HG02938 (cell line): ENCODE measurements at regions not wholly inside any gene's neighbourhood (a gene's known extent, or its start where the extent isn't known, plus 50 kb on each side); places are given as distances from the start of the nearest gene placed in this dataset.

Experiments
- ATAC-seq: cut with Tn5 transposase; IDR thresholded peaks from one replicate; pipeline ENCODE4 v1.9.1; 2021; ENCODE audit warnings: mild to moderate bottlenecking, moderate library complexity; ENCODE audit not compliant: unreplicated experiment

DNA sequence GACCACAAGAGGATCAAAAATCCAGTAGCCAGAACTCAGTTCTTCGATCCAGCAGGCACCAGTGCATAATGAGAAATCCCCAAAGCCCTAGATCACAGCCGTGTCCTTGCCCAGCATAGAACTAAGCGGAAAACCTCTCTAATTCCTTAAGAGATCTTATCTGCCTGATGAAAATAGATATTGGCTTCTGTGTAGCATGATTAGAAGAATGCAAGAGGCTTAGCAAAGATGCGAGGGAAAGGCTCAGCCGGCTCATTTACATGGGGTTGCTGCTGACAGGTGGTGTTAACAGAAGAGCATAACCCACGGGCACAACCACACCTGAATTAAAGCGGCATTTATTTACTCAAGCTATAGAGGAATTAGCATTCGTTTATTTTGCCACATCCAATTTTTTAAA lies 400.0 kb upstream of the ADAMTS16 start:
- no peak for ATAC-seq

DNA sequence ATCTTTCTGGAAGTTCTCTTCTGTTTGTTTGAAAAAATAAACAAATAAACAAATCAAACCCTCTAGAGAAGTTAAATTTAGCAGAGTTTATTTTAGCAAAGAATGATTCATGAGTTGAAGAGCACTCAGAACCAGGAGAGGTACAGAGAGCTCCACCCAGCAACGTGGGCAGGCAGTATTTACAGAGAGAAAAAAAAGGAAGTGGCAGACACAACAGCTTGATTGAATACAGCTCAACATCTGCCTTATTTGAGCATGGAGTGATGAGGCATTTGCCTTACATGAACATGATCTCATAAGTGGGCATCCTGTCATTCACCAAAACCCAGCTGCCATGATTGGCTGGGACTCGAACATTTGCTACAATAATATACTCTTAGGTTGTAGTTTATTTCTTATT lies 381.6 kb upstream of the ADAMTS16 start:
- ATAC-seq: no peak

DNA sequence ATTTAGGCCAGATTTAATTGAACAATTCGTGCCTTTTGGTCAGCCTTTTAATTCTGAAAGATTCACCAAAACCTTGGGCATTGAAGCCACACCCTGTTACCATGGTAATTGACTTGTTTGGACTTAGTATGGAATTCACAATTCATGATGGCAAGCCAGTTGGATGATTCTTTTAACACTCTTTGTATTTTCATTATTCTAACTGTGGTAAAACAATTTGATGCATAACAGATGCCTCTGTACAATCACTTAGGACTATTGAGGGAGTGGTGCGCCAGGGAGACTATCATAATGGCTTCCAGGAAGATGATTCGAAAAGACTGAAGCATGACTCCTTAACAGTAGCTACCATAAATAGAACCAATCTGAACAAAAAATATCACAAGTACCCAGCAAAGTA lies 381.1 kb upstream of the ADAMTS16 start:
- no peak for ATAC-seq

DNA sequence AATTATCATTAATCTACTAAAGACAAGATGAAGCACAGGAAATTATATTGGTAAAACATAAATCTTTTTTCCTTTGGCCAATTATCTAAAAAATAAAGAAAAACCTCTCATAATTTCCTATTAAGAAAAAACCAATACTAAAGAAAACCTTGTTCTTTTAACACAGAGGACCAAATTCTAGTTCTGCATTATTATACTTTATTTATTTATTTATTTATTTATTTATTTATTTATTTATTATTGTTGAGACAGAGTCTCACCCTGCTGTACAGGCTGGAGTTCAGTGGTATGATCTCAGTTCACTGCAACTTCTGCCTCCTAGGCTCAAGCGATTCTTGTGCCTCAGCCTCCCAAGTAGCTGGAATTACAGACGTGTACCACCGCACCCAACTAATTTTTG lies 377.8 kb upstream of the ADAMTS16 start:
- no peak for ATAC-seq

DNA sequence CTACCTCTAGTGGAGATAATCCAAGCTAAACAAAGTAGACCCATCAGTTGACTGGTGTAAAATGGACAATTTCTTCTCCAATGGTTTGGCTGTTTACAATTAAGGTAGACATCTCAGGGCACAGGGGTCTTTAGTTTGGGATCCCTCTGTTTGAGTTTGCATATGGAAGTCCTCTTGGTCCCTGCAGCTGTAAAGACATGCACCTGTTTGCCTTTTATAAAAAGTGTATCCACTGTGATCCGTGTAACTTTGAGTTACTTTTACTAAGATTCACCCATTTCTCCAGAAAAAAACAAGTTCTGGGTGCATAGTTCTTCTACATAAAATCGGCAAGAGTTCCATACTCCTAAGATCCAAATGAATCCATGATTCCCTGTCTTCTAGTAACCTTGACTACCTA lies 374.7 kb upstream of the ADAMTS16 start:
- ATAC-seq: no peak

DNA sequence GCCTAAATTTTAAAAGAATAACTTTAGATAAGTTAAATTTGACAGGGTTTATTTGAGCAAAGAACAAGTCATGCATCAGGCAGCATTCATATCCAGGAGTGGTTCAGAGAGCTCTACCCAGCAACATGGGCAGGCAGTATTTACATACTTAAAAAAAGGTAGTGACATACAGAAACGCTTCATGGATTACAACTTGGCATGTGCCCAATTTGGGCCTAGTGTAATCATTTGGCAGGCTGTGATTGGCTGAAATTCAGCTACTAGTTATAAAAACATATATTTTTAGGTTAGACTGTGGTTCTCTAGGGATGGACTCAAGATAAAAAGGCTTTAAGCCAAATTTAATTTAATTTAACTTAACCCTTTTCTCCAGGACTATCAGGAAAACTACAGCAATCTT lies 374.0 kb upstream of the ADAMTS16 start:
- ATAC-seq: no peak

DNA sequence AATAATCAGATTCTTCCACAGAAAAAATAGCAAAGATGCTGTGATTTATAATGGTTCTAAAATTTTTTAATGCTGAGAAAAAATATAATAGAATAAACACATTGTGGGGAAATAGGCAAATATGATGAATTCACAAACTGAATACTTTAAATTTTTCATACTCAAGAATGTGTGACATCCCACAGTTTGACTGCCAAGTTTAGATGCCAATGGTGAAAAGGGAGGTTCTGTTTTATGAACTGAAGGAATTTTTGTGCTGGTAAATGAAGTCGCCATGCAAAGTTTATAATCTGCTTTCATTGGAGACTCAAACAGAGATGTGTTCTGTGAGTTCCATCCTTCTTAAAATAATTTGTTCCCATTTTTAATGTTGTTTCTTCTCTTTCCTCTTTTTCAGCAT lies 367.5 kb upstream of the ADAMTS16 start:
- no peak for ATAC-seq

DNA sequence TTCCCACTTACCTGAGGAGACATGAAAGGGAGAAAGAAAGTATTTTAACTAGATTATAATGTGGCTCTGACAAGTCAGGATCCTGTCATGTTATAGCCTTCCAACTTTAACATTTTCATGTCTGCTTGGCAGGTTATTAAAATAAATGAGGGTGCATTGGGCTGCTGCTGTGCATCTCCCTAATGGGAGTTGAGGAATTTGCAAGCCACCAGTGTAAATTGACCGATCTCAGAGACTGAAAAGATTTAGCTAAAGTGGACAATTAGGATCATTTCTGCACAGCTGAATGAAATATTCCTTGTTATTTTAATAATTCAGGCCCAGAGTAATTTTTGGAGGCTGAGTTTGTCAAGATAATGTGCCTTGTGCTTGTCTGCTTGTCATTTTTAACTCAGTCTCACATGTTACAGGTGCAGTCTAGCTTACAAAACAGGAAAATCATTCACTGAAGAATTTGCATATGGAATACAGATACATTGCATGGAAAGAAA lies 366.3 kb upstream of the ADAMTS16 start:
- no peak for ATAC-seq

DNA sequence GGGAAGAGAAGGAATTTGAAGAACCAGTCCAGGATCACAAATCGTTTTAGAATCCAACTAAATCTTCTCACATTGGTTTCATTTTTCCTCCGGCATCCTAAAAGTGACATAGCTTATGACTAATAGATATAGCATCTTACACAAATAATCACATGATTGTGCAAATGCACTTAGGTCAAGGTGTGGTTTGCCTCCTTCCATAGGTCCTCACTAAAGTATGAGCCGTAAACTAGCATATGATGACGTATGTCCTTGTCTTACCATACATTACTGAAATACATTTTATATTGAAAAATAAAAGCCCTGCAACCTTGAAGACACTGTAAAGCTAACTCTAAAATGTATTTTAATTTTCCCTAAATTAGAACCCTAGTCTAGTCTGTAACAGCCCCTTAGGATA lies 362.7 kb upstream of the ADAMTS16 start:
- ATAC-seq: no peak

DNA sequence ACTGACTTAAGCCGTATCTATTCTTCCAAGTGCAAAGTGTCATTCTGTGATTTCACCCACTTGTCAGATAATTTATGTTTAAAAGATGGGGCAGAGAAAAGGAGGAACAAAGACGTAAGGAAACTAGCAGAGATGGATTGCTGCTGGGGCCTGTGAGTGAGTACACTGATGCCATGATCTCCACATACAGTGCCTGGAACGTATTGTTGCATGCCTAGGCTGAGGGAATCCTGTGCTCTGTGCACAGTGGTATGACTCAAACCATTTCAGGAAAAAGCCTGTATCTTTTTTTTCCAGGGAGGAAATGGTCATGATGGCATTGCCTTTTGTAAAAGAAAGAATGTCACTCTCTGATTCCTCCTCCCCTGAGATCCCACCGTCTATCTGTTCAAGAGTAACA lies 359.5 kb upstream of the ADAMTS16 start:
- ATAC-seq: no peak

DNA sequence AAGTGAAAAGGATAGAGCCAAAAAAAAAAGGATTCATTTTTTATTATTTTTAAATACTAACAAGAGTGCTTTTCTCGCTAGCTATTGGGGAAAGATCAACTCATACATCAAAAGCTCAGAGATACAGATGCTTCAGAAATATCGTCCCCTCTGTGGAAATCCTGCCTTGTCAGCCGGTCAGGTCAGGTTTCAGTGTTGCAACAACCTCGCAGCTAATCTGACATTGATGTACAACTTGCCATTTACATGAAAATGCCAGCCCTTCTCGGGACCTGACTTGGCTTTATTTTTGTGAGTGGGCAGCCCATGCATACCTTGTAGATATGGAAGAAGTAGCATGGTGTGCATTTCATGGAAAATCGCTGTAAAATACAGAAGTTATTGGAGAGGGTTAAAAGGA lies 358.8 kb upstream of the ADAMTS16 start:
- no peak for ATAC-seq

DNA sequence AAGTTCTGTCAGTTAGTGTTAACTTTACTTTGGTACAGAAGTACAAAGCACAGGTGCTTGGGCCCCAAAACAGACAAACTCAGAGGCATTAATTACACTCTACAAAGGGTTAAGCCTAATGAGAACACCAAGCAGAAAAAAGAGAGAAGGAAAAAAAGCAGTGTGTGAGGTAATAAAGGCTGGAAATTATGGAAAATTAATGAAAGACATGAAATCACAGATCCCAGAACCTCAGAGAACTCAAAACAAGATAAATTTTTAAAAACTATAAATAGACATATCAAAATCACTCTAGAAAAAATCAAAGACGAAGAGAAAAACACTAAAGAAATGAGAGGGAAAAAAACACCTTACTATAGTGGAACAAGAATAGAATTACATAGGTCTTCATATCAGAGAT lies 354.2 kb upstream of the ADAMTS16 start:
- ATAC-seq: no peak

DNA sequence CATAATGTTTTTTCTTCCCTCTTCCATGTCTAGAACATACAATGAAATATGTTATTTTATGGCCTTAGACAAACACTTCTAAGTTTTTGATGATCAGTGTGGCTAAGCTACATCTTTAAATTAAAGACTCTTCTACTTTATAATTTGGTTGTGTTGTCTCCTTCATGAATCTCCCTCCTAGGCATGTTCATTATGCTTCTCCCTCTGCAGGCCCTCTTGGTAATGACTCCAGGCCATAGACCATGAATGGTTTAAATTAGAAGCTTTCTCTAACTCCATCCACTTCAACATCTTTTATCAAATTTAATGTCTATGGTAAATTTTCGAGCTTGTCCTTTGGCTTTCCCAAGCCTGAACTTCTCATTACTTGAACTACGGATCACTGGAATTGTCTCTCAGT lies 342.7 kb upstream of the ADAMTS16 start:
- ATAC-seq: no peak

DNA sequence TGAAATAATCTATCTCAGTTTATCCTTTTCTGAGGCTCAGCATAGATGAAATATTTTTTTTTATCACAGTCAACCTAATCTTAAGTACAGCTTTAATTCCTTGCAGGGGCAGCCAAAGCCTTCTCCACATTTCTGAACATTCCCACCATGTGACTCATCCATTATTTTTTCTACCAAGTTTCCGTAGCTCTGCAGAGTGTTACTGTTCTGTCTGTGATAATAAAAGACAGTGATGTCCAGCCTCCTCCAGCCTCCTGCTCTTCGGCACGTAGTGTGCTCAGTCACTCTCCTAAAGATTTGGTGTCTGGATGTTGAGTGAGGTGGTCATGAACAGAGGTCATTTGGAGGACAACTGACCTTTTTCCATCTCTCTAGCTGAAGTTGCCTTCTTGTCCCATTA lies 338.1 kb upstream of the ADAMTS16 start:
- ATAC-seq: no peak

DNA sequence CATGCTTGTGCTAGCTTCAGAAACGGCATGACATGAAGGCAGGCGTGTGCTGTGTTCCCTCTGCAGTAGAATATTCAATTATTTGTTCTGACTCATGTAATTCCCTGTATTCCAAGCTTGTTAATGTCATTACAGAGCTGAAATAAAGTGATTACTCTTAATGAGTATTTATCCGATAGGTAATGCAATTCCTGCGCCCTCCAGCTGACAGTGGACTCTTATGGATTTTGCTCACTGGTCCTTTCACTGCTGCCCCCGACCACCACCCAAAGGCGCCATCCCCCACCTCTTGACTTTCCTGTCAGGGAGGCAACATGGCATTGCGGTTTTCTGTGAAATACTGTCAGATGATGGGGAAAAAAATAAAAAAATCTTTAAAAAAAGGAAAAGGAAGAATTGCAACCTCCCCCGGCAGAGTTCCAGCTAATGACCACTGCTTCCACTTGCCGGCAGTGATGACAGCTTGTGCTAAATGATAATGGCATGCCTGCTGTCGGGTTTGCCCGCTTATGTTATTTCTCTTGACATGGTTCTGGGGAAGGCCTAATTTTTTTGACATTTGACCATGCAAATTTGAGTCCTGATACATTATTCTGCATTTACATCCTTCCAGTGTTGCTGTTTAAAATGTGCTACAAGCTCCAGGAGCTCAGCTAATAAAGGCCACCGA lies 335.3 kb upstream of the ADAMTS16 start:
- no peak for ATAC-seq

DNA sequence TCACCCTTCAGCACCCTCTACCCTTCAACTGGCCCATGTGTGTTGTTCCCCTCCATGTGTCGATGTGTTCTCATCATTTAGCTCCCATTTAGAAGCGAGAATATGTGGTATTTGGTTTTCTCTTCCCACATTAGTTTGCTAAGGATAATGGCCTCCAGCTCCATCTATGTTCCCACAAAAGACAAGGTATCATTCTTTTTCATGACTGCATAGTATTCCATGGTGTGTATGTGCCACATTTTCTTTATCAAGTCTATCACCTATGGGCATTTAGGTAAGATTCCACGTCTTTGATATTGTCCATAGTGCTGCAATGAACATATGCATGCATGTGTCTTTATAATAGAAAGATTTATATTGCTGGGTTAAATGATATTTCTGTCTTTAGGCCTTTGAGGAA lies 325.1 kb upstream of the ADAMTS16 start:
- ATAC-seq: no peak

DNA sequence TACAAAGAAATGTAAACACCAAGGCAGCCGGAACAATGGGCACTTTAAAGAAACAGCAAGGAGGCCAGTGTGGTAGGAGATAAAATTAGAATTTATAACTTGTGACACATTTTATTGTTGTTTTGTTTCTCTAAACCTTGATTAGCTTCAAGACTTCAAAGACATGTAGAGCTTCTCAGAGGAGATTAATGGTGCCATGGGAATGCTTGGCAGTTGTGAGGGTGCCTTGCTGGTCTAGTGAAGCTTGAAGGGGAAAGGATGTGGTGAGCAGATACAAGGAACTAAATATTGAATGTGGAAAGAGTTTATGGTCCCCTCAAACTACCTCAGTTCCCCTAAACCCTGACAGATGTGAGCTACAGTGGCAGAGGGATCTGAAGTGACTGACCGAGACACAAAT lies 322.4 kb upstream of the ADAMTS16 start:
- ATAC-seq: no peak

DNA sequence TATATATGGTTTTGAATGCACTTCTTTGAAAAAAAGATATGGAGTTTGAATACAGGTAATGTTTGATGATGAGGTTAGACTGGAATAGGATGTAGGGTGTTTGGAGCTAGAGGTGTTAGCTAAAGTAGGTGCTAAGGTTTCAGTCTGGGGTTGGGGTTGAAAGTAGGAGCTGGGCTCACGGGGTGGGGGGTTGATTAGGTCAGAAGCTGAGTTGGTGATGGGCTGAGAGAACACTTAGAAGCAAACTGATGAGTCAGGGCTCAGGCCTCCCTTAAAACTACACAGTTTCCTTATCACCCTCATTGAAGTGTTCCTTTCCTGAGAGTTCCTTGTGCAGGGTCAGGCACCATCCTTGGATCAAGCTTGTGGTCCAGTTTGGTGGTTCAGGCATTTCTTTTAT lies 308.8 kb upstream of the ADAMTS16 start:
- no peak for ATAC-seq

DNA sequence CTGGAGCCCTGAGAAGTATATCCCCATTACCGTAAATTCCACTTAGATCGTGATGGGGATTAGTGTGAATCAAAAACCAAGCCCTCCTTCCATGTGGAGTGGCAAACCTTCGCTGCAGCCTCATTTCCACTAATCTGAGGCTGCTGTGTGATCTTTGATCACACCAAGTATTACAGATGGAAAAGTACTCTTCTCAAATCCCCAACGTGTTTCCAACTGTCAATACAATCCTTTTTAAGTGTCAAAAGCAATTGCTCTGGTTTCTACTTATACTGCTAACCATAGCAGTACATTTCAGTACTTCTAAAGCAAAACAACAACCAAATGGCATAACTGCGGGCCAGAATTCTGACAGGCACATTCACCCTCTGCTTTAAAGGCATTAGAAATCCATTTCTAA lies 307.7 kb upstream of the ADAMTS16 start:
- ATAC-seq: no peak

DNA sequence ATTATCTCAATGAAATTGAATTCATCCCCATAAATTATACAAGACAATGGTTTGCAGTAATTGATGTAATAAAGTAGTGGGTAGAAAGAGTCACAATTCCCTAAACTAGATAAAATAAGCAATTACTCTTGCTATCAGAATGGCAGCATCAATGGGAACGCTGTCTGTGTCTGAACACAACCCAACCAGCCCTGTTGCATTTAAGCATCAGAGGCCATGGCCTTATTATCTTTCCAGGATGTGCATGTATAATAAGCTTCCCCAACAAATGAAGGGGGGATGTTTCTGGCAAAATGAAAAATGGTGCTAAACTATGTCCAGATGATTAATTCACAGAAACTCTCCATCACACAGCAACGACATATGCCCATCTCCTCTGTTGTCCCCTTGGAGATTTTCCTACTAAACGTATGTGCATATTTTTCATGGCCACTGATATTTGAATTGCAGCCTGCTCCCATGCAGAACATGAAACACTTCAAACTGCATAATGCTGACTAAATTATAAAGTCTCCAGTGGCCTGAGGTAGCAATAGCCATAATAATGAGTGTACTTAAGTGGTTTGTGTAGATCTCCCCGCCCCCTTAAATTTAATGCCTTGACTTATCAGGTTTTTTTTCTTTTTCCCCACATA lies 306.9 kb upstream of the ADAMTS16 start:
- ATAC-seq: no peak

DNA sequence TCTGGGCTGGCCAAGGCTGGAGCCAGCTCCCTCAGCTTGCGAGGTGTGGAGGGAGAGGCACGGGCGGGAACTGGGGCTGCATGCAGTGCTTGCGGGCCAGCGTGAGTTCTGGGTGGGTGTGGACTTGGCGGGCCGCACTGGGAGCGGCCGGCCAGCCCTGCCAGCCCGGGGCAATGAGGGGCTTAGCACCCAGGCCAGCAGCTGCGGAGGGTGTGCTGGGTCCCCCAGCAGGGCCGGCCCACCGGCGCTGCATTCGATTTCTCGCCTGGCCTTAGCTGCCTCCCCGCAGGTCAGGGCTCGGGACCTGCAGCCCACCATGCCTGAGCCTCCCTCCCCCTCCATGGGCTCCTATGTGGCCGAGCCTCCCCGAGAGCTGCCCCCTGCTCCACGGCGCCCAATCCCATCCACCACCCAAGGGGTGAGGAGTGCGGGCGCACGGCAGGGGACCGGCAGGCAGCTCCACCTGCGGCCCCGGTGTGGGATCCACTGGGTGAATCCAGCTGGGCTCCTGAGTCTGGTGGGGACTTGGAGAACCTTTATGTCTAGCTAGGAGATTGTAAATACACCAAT lies 302.6 kb upstream of the ADAMTS16 start:
- ATAC-seq: no peak

DNA sequence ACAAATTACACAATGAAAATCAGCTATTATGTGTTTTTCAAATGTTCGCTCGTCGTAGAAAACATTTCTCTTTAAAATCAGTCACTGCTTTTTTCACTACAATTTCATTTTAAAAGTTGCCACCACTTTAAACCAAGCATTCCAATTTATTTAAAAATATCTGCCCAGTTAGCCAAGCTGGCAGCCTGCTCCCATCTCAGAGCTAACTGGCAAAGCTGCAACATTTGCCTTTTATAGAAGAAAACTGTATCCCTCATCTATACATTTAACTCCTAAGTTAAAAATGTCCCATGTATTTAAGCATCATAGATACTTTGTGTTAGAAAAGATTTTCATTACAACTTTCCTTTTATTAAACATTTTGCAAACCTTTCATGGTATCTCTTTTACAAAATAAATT lies 294.9 kb upstream of the ADAMTS16 start:
- no peak for ATAC-seq

DNA sequence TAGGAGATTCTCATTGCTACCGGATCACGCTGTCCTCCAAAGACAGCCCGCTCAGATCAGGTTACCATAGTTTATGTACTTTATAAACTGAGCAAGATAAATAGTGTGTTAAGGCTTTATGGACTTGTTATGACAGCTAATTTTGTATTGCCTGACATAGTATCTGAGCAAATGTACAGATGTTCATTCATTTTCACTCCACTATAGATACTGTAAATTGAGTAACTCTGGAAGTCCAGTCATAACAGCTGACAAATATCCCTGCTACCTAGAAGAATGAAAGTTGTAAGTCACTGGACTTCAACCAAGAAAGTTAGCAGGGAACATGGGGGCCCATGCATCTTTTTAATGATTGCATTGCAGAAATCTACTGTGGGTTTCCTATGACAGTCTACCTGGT lies 292.4 kb upstream of the ADAMTS16 start:
- no peak for ATAC-seq
